HepG2 (cell line): ENCODE measurements at regions not wholly inside any gene's neighbourhood (a gene's known extent, or its start where the extent isn't known, plus 50 kb on each side); places are given as distances from the start of the nearest gene placed in this dataset.

ENCODE experiments used
- ATAC-seq: fragments of 200-7000 bp; cut with Tn5 transposase; 3 replicates; pipeline ENCODE4 v1.9.1; 2020; ENCODE audit warnings: mild to moderate bottlenecking, moderate library complexity
- BruUV-seq: library from RNA; stranded (reverse); fragments of 400-500 nt; replicated peaks from 2 replicates; lab custom pipeline; 2021; lab: Mats Ljungman, UMichigan
- CTCF ChIA-PET: fragments of 300-600 bp; formaldehyde crosslinking; extraction: SDS; loops from one replicate; lab custom pipeline; 2021; ENCODE audit warnings: low total read pairs, inconsistent platforms, low intra/inter-chr PET ratio; lab: Yijun Ruan, JAX
- POLR2A ChIA-PET: fragments of 350-600 bp; sonication (Branson Sonifier 250); formaldehyde crosslinking; loops from one replicate; lab custom pipeline; 2020; ENCODE audit warnings: antibody characterized with exemption, inconsistent platforms; lab: Yijun Ruan, JAX
- DNase-seq: peaks from one replicate; pipeline ENCODE4 v3.0.0-alpha.2; 2015; ENCODE audit warnings: low spot score
- FAIRE-seq: peaks from 3 replicates; lab custom pipeline; 2011; peaks lifted over from hg19 to GRCh38; lab: Jason Lieb, UNC
- H2AFZ ChIP-seq: one replicate; pipeline ENCODE4 v1.6.1; 2011; ENCODE audit warnings: low read length, inconsistent platforms
- H3K27ac ChIP-seq: fragments of 300-600 bp; 3 replicates; pipeline ENCODE4 v1.8.0; 2011; ENCODE audit warnings: mixed run types, mild to moderate bottlenecking, mixed read lengths, low read length, inconsistent platforms; ENCODE audit not compliant: insufficient read depth; ENCODE audit errors: extremely low read length
- H3K27me3 ChIP-seq, 2 experiments: fragments of 200-600 bp in 1 of 2; 2 replicates in 1 of 2; 3 replicates in 1 of 2; pipeline versions ENCODE4 v1.6.0 to v1.8.0; 2011; ENCODE audit warnings: low read length in 2 of 2, mild to moderate bottlenecking in 2 of 2, moderate library complexity in 2 of 2, inconsistent platforms in 1 of 2; ENCODE audit not compliant: insufficient read depth in 2 of 2, control insufficient read depth in 1 of 2
- H3K36me3 ChIP-seq, 2 experiments: fragments of 200-600 bp in 1 of 2; replicated peaks in 1 of 2; 2 replicates in 1 of 2; 3 replicates in 1 of 2; pipeline versions ENCODE4 v1.5.1 to v1.8.0; 2011; ENCODE audit warnings: low read length in 2 of 2, inconsistent platforms in 1 of 2; ENCODE audit not compliant: insufficient read depth in 2 of 2, control insufficient read depth in 1 of 2
- H3K4me1 ChIP-seq: 2 replicates; pipeline ENCODE4 v1.5.1; 2012; ENCODE audit warnings: low read length, inconsistent platforms; ENCODE audit not compliant: insufficient read depth
- H3K4me2 ChIP-seq: 2 replicates; pipeline ENCODE4 v1.6.0; 2011; ENCODE audit warnings: low read depth, low read length, inconsistent platforms
- H3K4me3 ChIP-seq, 3 experiments: fragments of 200-600 bp in 1 of 3; sonication (generic), shearing (Covaris generic) in 1 of 3; replicated peaks in 1 of 3; 2 replicates each; pipeline ENCODE4 v1.5.1; 2011 to 2016; ENCODE audit warnings: low read length in 3 of 3, inconsistent platforms in 2 of 3, low read depth in 2 of 3, mild to moderate bottlenecking in 2 of 3, control low read depth in 1 of 3, mixed read lengths in 1 of 3; ENCODE audit not compliant: insufficient read depth in 1 of 3
- H3K79me2 ChIP-seq: one replicate; pipeline ENCODE4 v1.6.1; 2011; ENCODE audit warnings: low read length, inconsistent platforms; ENCODE audit not compliant: insufficient read depth
- H3K9ac ChIP-seq: 2 replicates; pipeline ENCODE4 v1.6.0; 2011; ENCODE audit warnings: mild to moderate bottlenecking, low read depth, low read length, inconsistent platforms; ENCODE audit not compliant: insufficient read depth
- H3K9me3 ChIP-seq: 2 replicates; pipeline ENCODE4 v1.5.1; 2012; ENCODE audit warnings: mild to moderate bottlenecking, low read length
- H4K20me1 ChIP-seq: 2 replicates; pipeline ENCODE4 v1.6.0; 2011; ENCODE audit warnings: inconsistent platforms, mild to moderate bottlenecking, low read length, moderate library complexity; ENCODE audit not compliant: insufficient read depth
- HMG20B ChIP-seq: conservative IDR thresholded peaks from 2 replicates; pipeline ENCODE4 v1.6.1; 2016; ENCODE audit warnings: missing genetic modification reagents, missing compliant biosample characterization
- HNRNPL ChIP-seq: fragments of 200-400 bp; formaldehyde crosslinking; IDR thresholded peaks from 2 replicates; pipeline ENCODE4 v1.6.1; 2017; ENCODE audit warnings: mild to moderate bottlenecking, low read depth, low read length
- RORA ChIP-seq: sonication (generic); formaldehyde crosslinking; IDR thresholded peaks from 2 replicates; pipeline ENCODE4 v1.5.0; 2020; ENCODE audit warnings: mild to moderate bottlenecking, missing genetic modification reagents, moderate library complexity
- TBP ChIP-seq: sonication (generic); formaldehyde crosslinking; IDR thresholded peaks from 2 replicates; pipeline ENCODE4 v1.5.0; 2020; ENCODE audit warnings: missing genetic modification reagents
- ZNF550 ChIP-seq: sonication (generic); formaldehyde crosslinking; IDR thresholded peaks from 2 replicates; pipeline ENCODE4 v1.4.0; 2020; ENCODE audit warnings: mild to moderate bottlenecking, missing genetic modification reagents, borderline replicate concordance
- ZNF605 ChIP-seq: sonication (generic); formaldehyde crosslinking; IDR thresholded peaks from 2 replicates; pipeline ENCODE4 v1.8.0; 2022; ENCODE audit warnings: mild to moderate bottlenecking, missing genetic modification reagents
- ZNF781 ChIP-seq: sonication (generic); formaldehyde crosslinking; IDR thresholded peaks from 2 replicates; pipeline ENCODE4 v1.5.1; 2020; ENCODE audit warnings: borderline replicate concordance, mild to moderate bottlenecking, missing genetic modification reagents; ENCODE audit errors: not compliant biosample characterization
- ZSCAN22 ChIP-seq: sonication (generic); formaldehyde crosslinking; IDR thresholded peaks from 2 replicates; pipeline ENCODE4 v1.4.0; 2020; ENCODE audit warnings: mild to moderate bottlenecking, missing genetic modification reagents
- WGBS: methylation state at CpG from one replicate; pipeline ENCODE4 v1.1.6; 2017; ENCODE audit warnings: low lambda C conversion rate; 5-methylcytosine and 5-hydroxymethylcytosine counted together
- in situ Hi-C: cut with HindIII; loops from 2 replicates; pipeline ENCODE4 v1.10.0; 2017; ENCODE audit warnings: low pct_unique_long_range_greater_than_20kb; ENCODE audit not compliant: extremely low pct_ligation_motif_present
- intact Hi-C: fragments of 100-400 bp; cut with micrococcal nuclease; formaldehyde crosslinking; loops from one replicate; pipeline ENCODE4 v1.10.0; 2022; ENCODE audit not compliant: unreplicated experiment
- TF ChIP-seq, protein P1 (sequence below): sonication (generic); formaldehyde crosslinking; IDR thresholded peaks from 2 replicates; pipeline ENCODE4 v1.8.0; 2022; ENCODE audit warnings: mild to moderate bottlenecking, missing genetic modification reagents

DNA sequence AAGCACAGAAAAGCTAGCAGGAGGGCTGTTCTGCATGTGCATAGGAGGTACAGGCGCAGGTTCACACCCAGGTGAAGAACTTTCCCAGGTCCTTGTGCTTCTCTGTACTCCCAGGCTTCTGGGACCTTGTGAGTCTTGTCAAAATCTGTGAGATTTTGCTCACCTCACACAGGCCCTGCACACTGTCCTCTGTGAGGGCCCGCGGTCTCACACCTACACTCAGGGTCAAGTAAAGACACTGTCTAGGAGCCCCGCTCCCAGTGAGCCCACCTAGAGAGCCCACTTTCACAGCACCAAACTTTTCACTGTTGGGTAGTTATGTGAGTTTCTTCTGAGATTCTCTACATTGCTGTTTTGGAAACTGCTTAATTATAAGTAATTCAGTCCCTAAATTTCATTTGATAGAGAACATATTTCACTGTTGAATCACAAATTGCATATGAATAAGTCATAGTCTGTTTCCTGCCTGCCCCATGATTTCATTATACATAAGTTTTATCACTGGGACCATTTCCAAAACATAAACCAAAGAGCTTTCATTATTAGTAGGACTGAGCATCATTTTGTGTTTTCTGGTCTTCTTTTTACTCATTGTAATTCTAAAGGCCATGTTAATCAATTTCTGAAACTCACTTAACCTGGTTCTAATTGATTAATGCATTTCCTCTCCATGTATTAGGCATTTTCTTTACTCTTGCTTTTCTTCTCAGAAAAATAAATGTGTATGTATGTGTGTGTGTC, 234.2 kb upstream of the SPOPL start:
- H3K27me3 ChIP-seq, result no peaks in the 10 kb centered on the region
- H3K9me3 ChIP-seq, result no peaks in the 10 kb centered on the region; the same call in 1 of the 2 replicates
- no peak overlapping the region for H3K9ac ChIP-seq
- H4K20me1 ChIP-seq, result no peaks in the 10 kb centered on the region
- ATAC-seq (no peak), DNase-seq (no peak), FAIRE-seq (no peak)
- no peak overlapping the region for H3K27ac ChIP-seq
- intact Hi-C loops, result no loop called here
- 67% methylated on average over 4 of the region's 4 CpGs for WGBS
- in situ Hi-C loops, result no loop called here
- no peak overlapping the region for H2AFZ ChIP-seq
- H3K4me3 ChIP-seq, result no peak overlapping the region
- no peaks in the 10 kb centered on the region for H3K79me2 ChIP-seq
- H3K4me1 ChIP-seq, result peaks cover 3% of the 10 kb centered on the region
- H3K36me3 ChIP-seq, result no peaks in the 10 kb centered on the region
- CTCF ChIA-PET, result no interaction called here
- no TSS peak for BruUV-seq
- TF ChIP-seq ZNF781 (CRISPR knock-in tag), result no peak
- TF ChIP-seq ZNF605, result no peak
- TF ChIP-seq ZSCAN22, result no peak
- TF ChIP-seq HNRNPL, result no peak
- TF ChIP-seq HMG20B, result no peak
- TF ChIP-seq TBP (CRISPR knock-in tag), result no peak
- TF ChIP-seq RORA (CRISPR knock-in tag), result no peak
- TF ChIP-seq, protein P1, sequence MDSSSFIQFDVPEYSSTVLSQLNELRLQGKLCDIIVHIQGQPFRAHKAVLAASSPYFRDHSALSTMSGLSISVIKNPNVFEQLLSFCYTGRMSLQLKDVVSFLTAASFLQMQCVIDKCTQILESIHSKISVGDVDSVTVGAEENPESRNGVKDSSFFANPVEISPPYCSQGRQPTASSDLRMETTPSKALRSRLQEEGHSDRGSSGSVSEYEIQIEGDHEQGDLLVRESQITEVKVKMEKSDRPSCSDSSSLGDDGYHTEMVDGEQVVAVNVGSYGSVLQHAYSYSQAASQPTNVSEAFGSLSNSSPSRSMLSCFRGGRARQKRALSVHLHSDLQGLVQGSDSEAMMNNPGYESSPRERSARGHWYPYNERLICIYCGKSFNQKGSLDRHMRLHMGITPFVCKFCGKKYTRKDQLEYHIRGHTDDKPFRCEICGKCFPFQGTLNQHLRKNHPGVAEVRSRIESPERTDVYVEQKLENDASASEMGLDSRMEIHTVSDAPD (CRISPR knock-in tag), result no peak
- TF ChIP-seq ZNF550 (CRISPR knock-in tag), result no peak
- POLR2A ChIA-PET, result no interaction called here
- no peak overlapping the region for H3K4me2 ChIP-seq
